ENCODE measurements at regions not wholly inside any gene's neighbourhood (a gene's known extent, or its start where the extent isn't known, plus 50 kb on each side); places are given as distances from the start of the nearest gene placed in this dataset.

DNA sequence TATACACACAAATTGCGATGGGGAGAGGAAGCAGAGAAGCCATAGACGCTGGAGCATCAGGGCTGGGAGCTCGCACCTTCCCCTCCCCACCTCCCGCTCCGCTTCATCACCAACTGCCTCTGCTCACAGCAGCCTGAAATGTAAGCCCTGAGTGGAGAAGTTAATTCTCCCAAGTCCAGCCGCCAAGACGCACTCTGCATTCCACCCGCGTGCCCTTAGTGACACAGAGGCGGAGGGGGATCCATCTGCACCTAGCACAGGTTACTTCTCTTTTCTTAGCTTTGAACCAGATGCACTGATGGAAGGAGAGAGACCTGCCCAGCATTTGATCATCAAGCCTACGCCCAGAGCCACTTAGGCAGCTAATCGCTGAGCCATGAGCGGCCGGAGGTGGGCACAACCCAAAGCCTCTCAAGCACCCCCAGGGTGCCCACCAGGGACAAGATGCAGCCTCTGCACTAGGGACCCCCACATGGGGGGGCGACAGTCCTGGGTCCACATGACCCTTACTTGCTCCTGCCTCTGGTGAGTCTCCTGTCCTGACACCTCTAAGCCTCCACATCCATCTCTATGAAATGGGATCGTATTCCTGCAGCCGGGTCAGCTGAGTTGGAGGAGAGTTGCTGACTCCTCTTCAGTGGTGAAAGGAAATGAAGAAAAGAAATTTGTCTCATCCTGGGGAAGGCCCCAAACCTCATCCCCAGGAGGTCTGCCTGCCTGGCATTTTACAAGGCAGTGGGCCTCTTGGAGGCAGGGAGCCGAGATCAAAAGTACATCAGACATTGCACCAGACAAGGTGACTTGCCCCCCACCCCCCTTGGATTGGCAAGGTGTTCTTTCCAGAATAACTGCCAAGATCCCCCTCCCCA, 316.2 kb downstream of the MATN1 start:
- no peak for DNase-seq (ENCODE audit: low spot score)

DNA sequence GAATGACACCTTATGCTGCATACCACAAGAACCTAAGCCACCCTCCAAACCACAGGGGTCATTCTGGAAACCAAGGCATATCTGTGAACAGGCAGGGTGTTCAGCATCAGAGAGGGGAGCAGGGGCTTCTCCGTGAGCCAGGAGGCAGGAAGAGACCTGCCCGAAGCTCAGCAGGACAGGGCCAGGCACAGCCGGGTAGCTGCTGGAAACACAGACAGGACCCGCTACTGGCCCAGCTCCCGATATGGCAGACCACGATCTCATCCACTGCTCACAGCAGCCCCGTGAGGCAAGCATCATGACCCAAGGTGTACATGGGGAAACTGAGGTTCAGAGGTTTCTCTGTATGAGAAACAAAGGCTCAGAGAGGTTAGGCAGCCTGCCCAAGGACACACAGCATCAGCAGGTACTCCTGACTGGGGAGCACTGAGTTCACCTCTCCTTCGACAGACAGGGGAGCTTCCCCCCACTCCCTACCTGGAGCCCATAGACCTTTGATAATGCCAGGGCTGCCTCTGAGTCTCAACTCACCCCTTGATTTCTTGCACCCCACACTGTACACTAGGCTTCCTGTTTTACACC, 317.7 kb downstream of the MATN1 start:
- DNase-seq (ENCODE audit: low spot score): no peak

DNA sequence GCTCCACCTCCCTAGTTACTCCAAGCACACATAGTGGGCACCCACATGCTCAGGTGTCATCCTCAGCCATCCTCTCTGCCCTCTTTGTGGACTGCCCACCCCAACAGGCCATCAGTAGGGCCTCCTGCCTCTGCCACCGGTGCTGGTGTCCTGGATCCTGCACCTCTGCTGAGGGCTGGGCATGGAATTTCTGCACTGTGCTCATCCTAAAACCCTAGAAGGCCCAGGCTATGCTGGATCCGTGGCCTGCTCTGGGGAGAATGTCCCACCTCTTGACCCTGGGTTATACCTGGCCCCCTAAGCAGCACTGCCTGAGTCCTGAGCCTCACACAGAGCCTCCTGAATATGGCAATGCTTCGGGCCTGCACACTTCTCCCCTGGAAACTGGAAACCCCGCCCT, 318.3 kb downstream of the MATN1 start:
- DNase-seq (ENCODE audit: low spot score): no peak

DNA sequence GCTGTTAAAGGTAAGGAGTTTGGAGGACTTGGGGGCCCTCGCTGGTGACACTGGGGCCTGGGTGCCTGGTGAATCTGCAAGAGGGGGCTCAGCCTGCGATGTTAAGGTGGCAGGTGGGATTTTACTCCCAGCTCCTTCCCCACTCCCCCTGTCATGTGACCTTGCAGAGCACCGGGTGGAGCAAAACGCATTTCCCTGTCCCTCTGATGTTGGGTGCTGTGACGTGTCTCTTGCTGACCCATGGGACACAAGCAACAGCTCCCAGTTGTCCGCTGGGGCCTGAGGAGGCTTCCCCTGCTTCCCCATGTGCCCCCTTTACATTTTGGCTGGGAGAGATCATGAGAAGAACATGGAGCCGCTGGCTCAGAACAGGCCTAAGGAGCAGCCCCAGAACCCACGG, 319.0 kb downstream of the MATN1 start:
- no peak for DNase-seq (ENCODE audit: low spot score)

DNA sequence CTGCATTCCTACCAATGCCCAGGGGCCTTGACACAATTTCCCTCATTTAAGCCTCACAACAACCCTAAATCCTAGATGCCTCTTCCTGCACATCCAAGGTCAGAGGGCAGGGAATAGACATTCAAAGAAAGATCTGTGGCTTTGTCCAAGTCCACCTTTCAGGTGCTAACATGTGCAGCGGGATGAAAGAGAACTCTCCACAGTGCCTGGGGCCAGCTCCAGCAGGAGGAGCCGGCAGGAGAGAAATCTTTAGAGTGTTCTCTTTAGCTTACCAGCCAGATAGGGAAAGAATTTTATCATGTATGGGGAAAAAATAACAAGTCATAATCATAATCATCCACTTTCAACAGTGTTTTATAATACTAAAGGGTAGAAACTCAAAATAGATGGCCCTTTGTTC, 319.7 kb downstream of the MATN1 start:
- no peak for DNase-seq (ENCODE audit: low spot score)

DNA sequence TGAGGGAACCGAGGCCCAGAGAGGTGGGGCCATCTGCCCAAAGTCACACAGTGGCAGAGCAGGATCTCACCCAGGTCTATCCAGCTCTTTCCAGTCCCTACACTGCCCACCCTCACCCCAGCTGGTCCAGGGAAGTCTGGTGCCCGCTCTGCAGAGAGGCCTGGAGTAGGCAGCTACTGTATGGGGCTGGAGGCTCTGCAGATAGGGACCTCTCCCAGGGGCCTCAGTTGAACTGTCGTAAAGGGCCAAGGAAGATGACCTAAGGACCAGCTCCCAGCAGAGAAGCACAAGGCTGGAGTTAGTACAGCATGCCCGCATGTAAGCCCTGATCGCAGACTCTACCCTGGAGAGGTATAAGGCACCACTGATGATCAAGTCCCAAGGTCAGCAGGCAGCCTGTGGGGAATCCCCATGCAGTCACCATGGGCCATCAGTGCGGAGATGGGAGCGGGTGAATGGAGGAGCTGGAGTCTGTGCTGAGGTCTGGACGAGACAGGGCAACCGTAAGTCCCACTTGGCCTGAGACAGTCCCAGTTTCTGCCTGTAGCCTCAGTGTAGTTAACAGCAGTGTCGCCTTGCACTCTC, 320.2 kb downstream of the MATN1 start:
- no peak for DNase-seq (ENCODE audit: low spot score)

DNA sequence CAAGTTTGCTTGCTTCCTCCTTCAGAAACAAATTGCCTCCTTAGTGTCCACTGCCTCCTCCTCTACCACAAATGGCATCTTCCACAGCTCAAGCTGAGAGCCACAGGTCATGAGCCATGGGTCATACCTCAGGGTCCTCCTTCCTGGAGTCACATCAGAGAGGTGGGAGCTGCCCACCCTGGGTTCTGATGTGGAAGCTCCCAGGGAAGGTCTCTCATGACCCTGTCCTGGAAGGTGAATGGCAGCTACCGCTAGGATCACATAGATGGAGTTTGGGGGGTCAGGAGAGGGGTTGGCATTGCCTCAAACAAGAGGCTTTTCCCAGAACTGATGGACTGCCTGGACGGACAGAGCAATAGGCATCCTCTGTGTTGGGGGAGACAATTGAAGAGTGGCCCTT, 321.4 kb downstream of the MATN1 start:
- DNase-seq (ENCODE audit: low spot score): no peak

DNA sequence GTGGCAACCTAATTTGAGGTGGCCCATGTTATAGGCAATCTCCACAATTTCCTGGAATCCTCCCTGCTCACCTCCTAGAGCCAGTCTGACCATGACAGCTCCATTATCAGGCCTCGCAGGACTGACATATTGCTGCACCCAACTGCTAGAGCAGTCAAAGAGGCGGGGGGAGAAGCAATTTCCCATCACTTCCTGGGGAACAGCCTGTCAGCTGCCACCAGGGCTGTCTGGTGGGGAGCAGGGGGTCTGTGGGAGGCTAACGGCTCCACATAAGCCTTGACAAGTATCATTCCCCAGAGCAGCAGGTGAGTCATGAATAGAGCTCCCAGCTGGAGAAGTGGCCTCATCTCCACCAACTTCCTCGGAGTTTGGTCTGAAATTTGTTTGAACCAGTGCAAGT, 322.9 kb downstream of the MATN1 start:
- no peak for DNase-seq (ENCODE audit: low spot score)

DNA sequence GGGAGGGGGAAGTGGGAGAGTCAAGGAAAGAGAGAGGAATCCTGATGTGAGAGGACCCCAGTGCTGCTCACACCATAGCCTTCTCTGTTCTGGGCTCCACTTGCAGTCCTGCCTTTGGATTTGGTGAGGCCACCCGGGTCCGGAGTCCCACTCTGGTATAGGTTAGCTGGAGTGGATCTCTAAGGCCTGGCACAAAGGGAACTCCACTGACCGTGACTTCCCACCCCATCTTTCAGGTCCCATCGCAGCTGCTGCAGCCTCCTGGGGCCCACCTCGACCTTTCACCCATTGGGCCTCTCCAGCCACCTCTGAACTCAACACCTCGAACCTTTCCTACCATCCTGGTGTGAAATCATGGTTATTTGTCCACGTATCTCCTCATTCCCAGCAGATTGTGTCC, 324.4 kb downstream of the MATN1 start:
- DNase-seq (ENCODE audit: low spot score): no peak

DNA sequence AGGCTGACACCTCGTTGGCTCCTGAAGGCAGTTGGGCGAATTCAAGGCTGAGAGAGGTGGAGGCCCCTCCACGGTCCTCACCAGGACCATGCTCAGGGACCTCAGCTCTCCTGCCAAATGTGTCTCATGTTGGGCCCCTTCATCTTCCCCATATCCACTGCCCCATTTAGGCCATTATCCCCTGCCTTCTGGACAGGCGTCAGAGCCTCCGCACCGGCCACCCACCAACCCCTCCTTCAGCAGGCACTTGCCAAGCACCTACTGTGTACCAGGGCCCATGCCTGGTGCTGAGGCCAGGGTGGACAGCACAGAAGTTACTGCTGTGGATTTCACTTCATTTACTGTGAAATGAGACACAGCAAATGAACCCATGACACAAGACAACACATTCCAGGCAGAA, 325.8 kb downstream of the MATN1 start:
- no peak for DNase-seq (ENCODE audit: low spot score)

DNA sequence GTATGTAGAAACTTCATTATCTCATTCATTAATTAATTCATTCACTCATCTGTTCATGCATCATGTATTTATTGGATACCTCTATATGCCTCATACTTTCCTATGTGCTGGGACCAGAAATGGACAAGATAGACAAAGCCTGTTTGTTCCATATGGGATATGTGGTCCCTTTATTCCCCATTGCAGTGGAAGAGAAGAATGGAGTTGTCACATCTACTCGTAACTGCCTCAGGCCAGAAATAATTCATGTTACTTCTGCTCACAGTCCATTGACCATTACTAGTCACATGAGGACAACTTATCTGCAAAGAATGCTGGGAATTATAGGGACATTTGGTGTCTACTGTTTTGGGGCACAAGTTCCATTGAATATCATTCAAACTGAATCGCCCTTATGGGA, 327.8 kb downstream of the MATN1 start:
- DNase-seq (ENCODE audit: low spot score): no peak

DNA sequence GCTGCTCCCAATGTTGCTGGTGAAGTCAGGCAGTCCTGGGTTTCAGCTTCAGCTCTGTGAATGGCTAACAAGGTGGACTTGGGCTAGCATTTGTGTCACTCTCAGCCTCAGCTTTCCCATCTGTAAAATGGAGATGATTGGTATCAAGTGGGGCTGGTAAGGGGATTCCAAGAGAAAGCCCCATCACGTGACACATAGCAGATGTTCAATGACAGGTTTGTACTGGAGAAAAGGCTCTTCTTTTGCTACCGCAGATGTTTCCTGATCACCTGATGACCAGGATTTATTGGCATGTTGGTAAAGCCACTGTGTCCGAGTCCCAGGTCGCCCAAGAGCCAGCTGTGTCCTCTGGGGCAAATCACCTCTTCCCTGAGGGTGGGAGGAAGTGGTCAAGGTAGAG, 335.0 kb downstream of the MATN1 start:
- no peak for DNase-seq (ENCODE audit: low spot score)

DNA sequence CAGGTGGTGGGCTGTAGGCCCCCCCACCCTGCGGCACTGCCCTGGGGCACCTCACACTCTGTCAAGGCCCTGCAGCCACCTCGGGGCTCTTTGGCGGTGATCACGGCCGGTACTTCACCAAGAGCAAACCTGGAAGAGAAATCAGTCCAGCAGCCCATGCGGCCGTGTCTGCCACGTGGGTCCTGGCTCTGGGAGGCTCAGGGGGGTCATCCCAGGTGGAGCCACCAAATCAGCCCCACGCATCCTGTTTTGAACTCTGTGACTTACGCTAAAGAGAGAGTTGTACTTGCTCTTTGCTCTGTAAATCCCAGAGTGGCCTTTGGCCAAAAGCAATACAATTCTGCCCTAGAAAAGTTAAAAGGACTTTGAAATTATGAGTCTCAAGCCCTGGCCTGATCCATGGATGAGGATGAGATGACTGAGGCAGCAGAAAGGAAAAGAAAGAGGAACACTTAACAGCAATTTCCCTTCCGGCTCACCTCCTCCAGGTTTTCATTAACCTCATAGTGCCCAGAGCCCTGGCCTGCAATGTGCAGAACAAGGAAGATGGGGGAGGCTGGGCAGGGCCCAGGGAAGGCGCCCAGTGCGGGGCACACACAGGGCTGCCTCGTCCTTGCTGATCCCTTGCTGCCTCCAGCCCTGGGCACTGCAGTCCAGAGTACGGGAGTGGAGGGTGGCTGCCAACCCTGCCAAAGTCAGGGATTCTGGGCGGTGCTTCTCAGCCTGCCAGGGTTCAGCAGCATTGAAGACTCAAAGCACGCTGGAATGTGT, 337.0 kb downstream of the MATN1 start:
- DNase-seq (ENCODE audit: low spot score): no peak

DNA sequence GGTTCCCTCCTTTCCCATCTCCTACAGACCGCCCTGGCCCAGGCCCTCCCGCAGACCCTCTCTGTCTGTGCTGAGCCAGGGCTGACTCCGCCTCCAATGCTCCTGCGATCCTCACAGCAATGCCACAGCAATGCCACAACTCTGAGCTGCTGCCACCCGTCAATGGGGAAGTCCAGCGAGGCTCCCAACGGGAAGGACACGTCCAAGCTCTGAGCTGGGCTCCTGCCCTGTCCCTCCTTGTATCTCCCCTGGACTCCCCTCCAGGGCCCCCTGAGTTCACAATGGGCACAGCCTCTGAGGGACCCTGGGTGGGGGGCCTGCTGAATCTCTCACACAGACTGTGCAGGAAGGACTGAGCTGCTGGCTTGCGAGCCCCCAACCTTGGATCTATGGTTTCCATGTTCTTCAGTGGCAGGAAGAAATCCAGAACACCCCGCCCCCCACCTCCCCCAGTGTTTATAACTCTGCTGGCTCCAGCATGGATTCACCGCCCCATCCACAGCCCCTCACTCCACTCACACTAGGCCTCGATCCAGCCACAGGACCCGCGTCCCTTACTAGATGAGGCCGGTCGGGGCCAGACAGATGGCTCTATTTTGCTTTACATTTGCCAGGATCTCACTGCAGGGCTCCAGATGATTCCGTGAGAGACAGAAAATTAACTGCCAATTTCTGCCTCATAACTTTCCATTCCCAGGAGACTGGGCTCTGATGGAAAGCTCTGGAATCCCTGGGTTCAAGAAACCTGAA, 338.0 kb downstream of the MATN1 start:
- DNase-seq (ENCODE audit: low spot score): no peak

DNA sequence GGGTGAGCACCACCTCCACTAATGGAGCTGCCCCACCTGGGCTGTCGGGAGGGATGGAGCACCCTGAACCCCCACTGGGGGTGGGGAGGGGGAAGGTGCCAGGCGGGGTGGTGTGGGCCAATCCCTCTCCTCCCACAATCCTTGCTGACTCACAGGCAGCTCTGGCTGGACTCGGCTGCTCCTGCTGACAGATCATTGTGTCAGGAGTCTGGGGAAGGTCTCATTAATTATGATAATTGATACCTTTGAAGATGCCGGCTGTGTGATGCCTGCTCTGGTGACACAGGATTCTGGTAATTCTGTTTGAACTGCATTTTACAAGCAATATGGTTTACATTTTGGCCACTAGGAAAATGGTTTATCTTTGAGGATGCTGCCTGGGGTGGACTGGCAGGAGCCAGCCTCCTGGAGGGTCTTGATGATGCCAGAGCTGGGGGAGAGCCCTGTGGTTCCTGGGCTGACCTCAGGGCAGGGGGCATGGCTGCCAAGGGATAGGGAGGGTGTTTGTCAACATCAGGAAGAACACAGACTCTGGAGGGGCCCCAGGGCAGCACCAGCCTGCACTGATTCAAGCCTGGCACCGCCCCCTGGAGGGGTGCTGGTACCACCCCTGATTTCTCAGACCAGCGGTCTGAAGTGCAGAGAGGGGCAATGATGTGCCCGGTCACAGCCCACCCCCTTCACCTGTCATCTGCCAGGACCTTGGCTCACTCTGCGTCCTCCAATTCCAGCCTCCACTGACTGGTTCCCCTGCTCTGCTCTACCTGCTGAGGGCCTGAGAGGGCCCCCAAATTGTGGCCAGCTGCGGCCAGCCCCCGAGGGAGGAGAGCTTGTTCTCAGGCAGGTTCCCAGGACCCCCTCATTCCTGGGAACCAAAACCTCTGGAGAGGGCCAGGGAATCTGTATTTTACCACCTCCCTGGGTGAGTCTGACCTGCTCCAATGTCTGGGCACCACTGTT, 338.8 kb downstream of the MATN1 start:
- DNase-seq (ENCODE audit: low spot score): no peak

DNA sequence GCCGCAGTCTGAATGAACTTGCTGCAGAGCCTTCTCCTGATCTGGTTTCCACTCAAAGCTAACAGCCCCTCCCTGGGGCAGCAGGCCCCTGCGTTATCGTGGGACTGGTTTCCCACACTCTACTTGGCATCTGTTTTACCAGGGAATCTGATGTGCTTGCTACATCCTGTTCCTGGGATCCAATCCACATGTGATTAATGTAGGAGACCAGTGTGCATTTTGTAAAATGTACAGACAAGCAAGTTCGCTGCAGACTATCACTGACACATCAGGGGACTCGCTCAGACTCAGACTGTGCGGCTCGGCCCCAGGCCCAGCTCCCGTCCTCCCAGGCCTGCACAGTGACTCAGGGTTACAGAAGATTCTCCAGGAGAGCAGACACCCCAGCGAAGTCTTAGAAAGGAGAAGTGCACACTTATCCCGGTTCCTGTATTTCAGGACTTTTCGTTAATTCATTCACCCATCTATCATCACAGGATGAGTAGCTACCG, 340.1 kb downstream of the MATN1 start:
- no peak for DNase-seq (ENCODE audit: low spot score)

DNA sequence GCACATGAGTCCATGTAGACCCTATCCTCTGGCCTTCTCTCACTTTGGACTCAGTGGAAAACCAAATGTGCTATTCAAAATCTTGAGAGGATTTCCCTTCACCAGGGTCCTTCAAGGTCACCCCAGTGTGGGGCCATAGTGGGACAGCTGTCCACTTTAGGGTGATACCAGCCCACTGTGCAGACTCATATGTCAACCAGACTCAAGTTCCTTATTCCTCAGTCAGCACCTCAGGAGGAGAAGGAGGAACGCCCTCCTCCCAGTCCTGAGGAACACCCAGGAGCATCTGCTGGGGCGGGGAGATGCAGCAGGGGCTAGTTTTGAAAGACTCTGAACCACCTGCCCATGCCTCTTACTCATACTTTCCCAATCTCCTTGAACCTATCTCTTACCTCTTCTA, 340.9 kb downstream of the MATN1 start:
- DNase-seq (ENCODE audit: low spot score): no peak

DNA sequence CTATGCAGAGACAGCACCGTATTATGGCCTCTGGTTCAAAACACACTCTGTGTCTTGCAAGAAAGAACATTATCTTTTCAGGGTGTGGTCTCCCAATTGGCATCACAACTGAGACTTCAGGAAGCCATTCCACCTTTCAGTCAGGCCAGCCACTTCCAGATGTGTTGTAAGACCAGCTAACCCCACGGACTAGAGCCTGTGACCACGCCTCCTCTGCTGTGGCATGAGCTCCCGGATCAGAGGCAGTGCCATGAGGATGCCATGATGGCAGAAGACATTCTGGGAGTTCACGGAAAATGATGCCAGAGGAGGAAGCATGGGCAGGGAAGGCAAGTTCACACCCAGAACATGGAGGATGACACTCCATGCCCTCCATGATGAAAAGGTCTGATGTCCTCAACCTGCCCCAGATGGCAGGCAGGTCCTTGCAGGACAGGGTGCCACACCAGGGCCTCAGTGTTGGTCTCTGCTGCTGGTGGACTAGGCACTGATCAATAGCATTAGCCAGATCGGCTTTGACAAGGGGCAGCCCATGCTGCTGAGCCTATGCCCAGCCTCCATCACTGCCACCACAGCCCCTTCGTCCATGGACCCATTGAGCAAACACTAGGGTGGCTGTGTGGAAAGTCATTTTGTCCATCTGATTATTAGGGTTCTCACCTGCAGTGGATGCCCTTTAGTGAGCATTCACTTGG, 341.6 kb downstream of the MATN1 start:
- DNase-seq (ENCODE audit: low spot score): no peak

DNA sequence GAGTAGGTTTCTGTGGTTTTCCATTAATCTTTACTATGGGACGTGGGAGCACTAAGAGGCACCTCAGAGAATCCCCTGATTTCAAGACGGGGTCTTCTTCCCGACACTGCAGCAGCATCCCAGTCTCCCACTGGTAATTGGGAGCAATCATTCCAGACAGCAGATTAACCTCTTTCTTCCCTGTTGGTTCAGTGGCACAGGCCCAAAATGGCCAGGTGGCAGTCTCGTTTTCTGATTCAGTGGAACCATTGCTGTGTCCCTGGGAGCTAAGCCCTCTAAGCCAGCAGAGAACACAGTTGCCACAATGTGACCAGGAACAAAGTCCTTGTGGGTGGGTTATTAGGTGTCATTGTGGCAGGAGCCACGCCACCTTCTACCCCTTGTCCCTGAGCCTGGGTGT, 342.1 kb downstream of the MATN1 start:
- no peak for DNase-seq (ENCODE audit: low spot score)

DNA sequence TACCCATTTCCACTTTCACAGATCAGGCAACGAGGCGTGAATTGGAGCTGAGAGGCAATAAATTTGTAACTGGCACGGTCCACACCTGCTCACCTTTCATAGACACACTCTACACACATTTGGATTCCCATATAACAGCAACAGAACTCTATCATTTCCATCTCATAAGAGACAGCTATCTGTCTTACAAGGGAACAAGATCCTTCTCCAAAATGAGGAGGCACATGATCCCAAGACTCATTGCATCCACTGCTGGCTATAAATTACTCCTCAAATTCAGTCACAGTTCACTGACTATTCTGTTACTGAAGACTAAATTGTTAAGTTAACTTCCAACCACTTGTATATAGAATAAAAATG, 342.8 kb downstream of the MATN1 start:
- no peak for DNase-seq (ENCODE audit: low spot score)

Data from H4 (cell line).